Fibroblast of skin of abdomen (primary cell): ENCODE measurements at regions not wholly inside any gene's neighbourhood (a gene's known extent, or its start where the extent isn't known, plus 50 kb on each side); places are given as distances from the start of the nearest gene placed in this dataset.

Experiments
- DNase-seq: peaks from one replicate; pipeline ENCODE4 v3.0.0-alpha.2; 2013

GRCh38 chr9:29773676-29774075, 2200.4 kb upstream of the C9orf72 start:
- DNase-seq = no peak

- no peak for DNase-seq
Observed at GRCh38 chr9:29775491-29775890, 2202.2 kb upstream of the C9orf72 start.

- no peak for DNase-seq
Observed at GRCh38 chr9:29778281-29778849, 2205.1 kb upstream of the C9orf72 start.

GRCh38 chr9:29793970-29794369, 2220.7 kb upstream of the C9orf72 start:
- no peak for DNase-seq

GRCh38 chr9:29796291-29796952, 2223.1 kb upstream of the C9orf72 start:
- no peak for DNase-seq

- no peak for DNase-seq
Observed at GRCh38 chr9:29798599-29798998, 2225.3 kb upstream of the C9orf72 start.

- DNase-seq = no peak
Observed at GRCh38 chr9:29799227-29799626, 2225.9 kb upstream of the C9orf72 start.

- no peak for DNase-seq
Observed at GRCh38 chr9:29800821-29801220, 2227.5 kb upstream of the C9orf72 start.

GRCh38 chr9:29802454-29802853, 2229.2 kb upstream of the C9orf72 start:
- DNase-seq = no peak

GRCh38 chr9:29806937-29807618, 2233.8 kb upstream of the C9orf72 start:
- DNase-seq = peak; percentile 31

- DNase-seq = no peak
Observed at GRCh38 chr9:29816954-29817703, 2243.8 kb upstream of the C9orf72 start.

- no peak for DNase-seq
Observed at GRCh38 chr9:29822458-29822857, 2249.2 kb upstream of the C9orf72 start.

- DNase-seq = no peak
Observed at GRCh38 chr9:29826421-29826820, 2253.1 kb upstream of the C9orf72 start.

- DNase-seq = peak; percentile 37
Observed at GRCh38 chr9:29830821-29831220, 2257.5 kb upstream of the C9orf72 start.

GRCh38 chr9:29838491-29839020, 2265.3 kb upstream of the C9orf72 start:
- DNase-seq = peak; percentile 9

- no peak for DNase-seq
Observed at GRCh38 chr9:29844251-29844650, 2271.0 kb upstream of the C9orf72 start.

- no peak for DNase-seq
Observed at GRCh38 chr9:29850664-29851063, 2277.4 kb upstream of the C9orf72 start.

GRCh38 chr9:29861803-29862202, 2288.5 kb upstream of the C9orf72 start:
- DNase-seq = no peak

GRCh38 chr9:29865764-29866313, 2292.6 kb upstream of the C9orf72 start:
- no peak for DNase-seq

GRCh38 chr9:29866556-29866955, 2293.3 kb upstream of the C9orf72 start:
- DNase-seq = no peak

- DNase-seq = no peak
Observed at GRCh38 chr9:29873579-29873978, 2300.3 kb upstream of the C9orf72 start.

- no peak for DNase-seq
Observed at GRCh38 chr9:29875547-29875946, 2302.3 kb upstream of the C9orf72 start.

- no peak for DNase-seq
Observed at GRCh38 chr9:29882767-29883166, 2309.5 kb upstream of the C9orf72 start.
